GM18873 (cell line): ENCODE measurements at regions not wholly inside any gene's neighbourhood (a gene's known extent, or its start where the extent isn't known, plus 50 kb on each side); places are given as distances from the start of the nearest gene placed in this dataset.
"Not testable (repeated sequence)": the region's sequence is repeated elsewhere in the genome, so short reads cannot be mapped to it uniquely, and the experiment has no call there.

Experiments used
- ATAC-seq: cut with Tn5 transposase; IDR thresholded peaks from one replicate; pipeline ENCODE4 v1.9.1; 2021; ENCODE audit warnings: mild to moderate bottlenecking, moderate library complexity, moderate number of reproducible peaks; ENCODE audit not compliant: unreplicated experiment, low FRiP score

GRCh38 chr12:79993106-79993862 lies 58.4 kb upstream of the PPP1R12A start:
- ATAC-seq, result no peak

GRCh38 chr12:79991586-79991985 lies 56.7 kb upstream of the PPP1R12A start:
- ATAC-seq, result no peak

- ATAC-seq, result not testable (repeated sequence)
Observed at GRCh38 chr12:79990509-79991338, 55.8 kb upstream of the PPP1R12A start.

GRCh38 chr12:79988368-79988767 lies 53.5 kb upstream of the PPP1R12A start:
- no peak for ATAC-seq

GRCh38 chr12:79987731-79988130 lies 52.8 kb upstream of the PPP1R12A start:
- ATAC-seq, result no peak
